K562 (cell line): ENCODE measurements at regions not wholly inside any gene's neighbourhood (a gene's known extent, or its start where the extent isn't known, plus 50 kb on each side); places are given as distances from the start of the nearest gene placed in this dataset.

Experiments
- ATAC-seq: fragments of 200-7000 bp; cut with Tn5 transposase; 3 replicates; pipeline ENCODE4 v1.9.1; 2020; ENCODE audit warnings: moderate library complexity
- BruUV-seq: library from RNA; stranded (reverse); fragments of 400-500 nt; replicated peaks from 2 replicates; lab custom pipeline; 2021; lab: Mats Ljungman, UMichigan
- CTCF ChIA-PET: fragments of 300-600 bp; formaldehyde crosslinking; extraction: SDS; loops from one replicate; lab custom pipeline; 2021; ENCODE audit warnings: low intra/inter-chr PET ratio; lab: Yijun Ruan, JAX
- POLR2A ChIA-PET: fragments of 300-600, 350-650 bp; sonication (Branson Sonifier 250); formaldehyde crosslinking; extraction: SDS; loops from one replicate; lab custom pipeline; 2021; ENCODE audit warnings: antibody characterized with exemption, inconsistent platforms; lab: Yijun Ruan, JAX
- DNase-seq, 4 experiments: peaks; one replicate each; pipeline versions ENCODE4 v3.0.0 to v3.0.0-alpha.2; 2011 to 2018; ENCODE audit warnings: low spot score in 3 of 4, mixed read lengths in 3 of 4; ENCODE audit errors: extremely low read depth in 1 of 4
- FAIRE-seq: peaks from 2 replicates; lab custom pipeline; 2011; peaks lifted over from hg19 to GRCh38; lab: Jason Lieb, UNC
- H2AFZ ChIP-seq: 2 replicates; pipeline ENCODE4 v1.6.0; 2011; ENCODE audit warnings: low read depth, low read length, control low read depth, inconsistent platforms
- H3K27ac ChIP-seq: fragments of 200-600 bp; 3 replicates; pipeline ENCODE4 v1.8.0; 2011; ENCODE audit warnings: low read depth, mild to moderate bottlenecking, control low read depth, inconsistent platforms, low read length, moderate library complexity, mixed read lengths; ENCODE audit errors: extremely low read depth
- H3K27me3 ChIP-seq, 2 experiments: fragments of 300-600 bp in 1 of 2; 2 replicates in 1 of 2; 3 replicates in 1 of 2; pipeline versions ENCODE4 v1.6.0 to v1.8.0; 2011; ENCODE audit warnings: inconsistent platforms in 2 of 2, low read length in 2 of 2, mild to moderate bottlenecking in 1 of 2, mixed read lengths in 1 of 2, moderate library complexity in 1 of 2; ENCODE audit not compliant: control insufficient read depth in 2 of 2, insufficient read depth in 2 of 2
- H3K36me3 ChIP-seq: fragments of 300-600 bp; 3 replicates; pipeline ENCODE4 v1.8.0; 2011; ENCODE audit warnings: mild to moderate bottlenecking, low read length, inconsistent platforms; ENCODE audit not compliant: control insufficient read depth, insufficient read depth
- H3K4me1 ChIP-seq, 2 experiments: fragments of 200-600 bp in 1 of 2; replicated peaks in 1 of 2; 2 replicates in 1 of 2; 3 replicates in 1 of 2; pipeline versions ENCODE4 v1.5.1 to v1.8.0; 2011; ENCODE audit warnings: inconsistent platforms in 2 of 2, low read length in 2 of 2, mild to moderate bottlenecking in 1 of 2, mixed read lengths in 1 of 2, moderate library complexity in 1 of 2; ENCODE audit not compliant: control insufficient read depth in 2 of 2, insufficient read depth in 2 of 2
- H3K4me2 ChIP-seq: 2 replicates; pipeline ENCODE4 v1.6.1; 2011; ENCODE audit warnings: low read length, control low read depth, inconsistent platforms, mixed read lengths; ENCODE audit not compliant: insufficient read depth
- H3K4me3 ChIP-seq: fragments of 200-600 bp; sonication (generic), shearing (Covaris generic); 2 replicates; pipeline ENCODE4 v1.5.1; 2016; ENCODE audit warnings: control low read depth, inconsistent platforms
- H3K79me2 ChIP-seq: fragments of 200-600 bp; 3 replicates; pipeline ENCODE4 v1.8.0; 2011; ENCODE audit warnings: low read length, inconsistent platforms; ENCODE audit not compliant: control insufficient read depth, insufficient read depth
- H3K9ac ChIP-seq, 2 experiments: 2 replicates each; pipeline versions ENCODE4 v1.6.0 to v1.6.1; 2011; ENCODE audit warnings: low read depth in 2 of 2, low read length in 2 of 2, control low read depth in 1 of 2, inconsistent platforms in 1 of 2, mild to moderate bottlenecking in 1 of 2, mixed read lengths in 1 of 2; ENCODE audit not compliant: insufficient read depth in 1 of 2
- H3K9me1 ChIP-seq: one replicate; pipeline ENCODE4 v1.6.0; 2011; ENCODE audit warnings: inconsistent platforms, mild to moderate bottlenecking, low read length, moderate library complexity; ENCODE audit not compliant: control insufficient read depth, insufficient read depth
- H3K9me3 ChIP-seq: replicated peaks from 2 replicates; pipeline ENCODE4 v1.5.1; 2011; ENCODE audit warnings: low read depth, low read length, inconsistent platforms; ENCODE audit not compliant: control insufficient read depth, insufficient read depth
- H4K20me1 ChIP-seq: replicated peaks from 2 replicates; pipeline ENCODE4 v1.6.1; 2011; ENCODE audit warnings: low read length, inconsistent platforms, mixed read lengths; ENCODE audit not compliant: control insufficient read depth, insufficient read depth
- CBFA2T2 ChIP-seq: fragments of 450-650 bp; conservative IDR thresholded peaks from 2 replicates; pipeline ENCODE4 v1.6.1; 2017; ENCODE audit warnings: mild to moderate bottlenecking
- CCAR2 ChIP-seq: fragments of 200-400 bp; formaldehyde crosslinking; IDR thresholded peaks from 2 replicates; pipeline ENCODE4 v1.6.1; 2017; ENCODE audit warnings: mild to moderate bottlenecking, low read depth, low read length
- CREBBP ChIP-seq: IDR thresholded peaks from one replicate; pipeline ENCODE4 v1.6.1; 2012; ENCODE audit warnings: low read depth, mild to moderate bottlenecking, control low read depth, inconsistent platforms, low read length
- ELF2 ChIP-seq: fragments of 250-450 bp; sonication (Bioruptor Pico); IDR thresholded peaks from 2 replicates; pipeline ENCODE4 v1.5.0; 2021; ENCODE audit warnings: mild to moderate bottlenecking
- RAD51 ChIP-seq: fragments of 450-650 bp; IDR thresholded peaks from 2 replicates; pipeline ENCODE4 v1.7.1; 2016; ENCODE audit warnings: low read depth, mild to moderate bottlenecking, borderline replicate concordance
- RBM34 ChIP-seq: fragments of 200-400 bp; formaldehyde crosslinking; IDR thresholded peaks from 2 replicates; pipeline ENCODE4 v1.6.1; 2018; ENCODE audit warnings: low read length, borderline replicate concordance; ENCODE audit not compliant: insufficient read depth
- SNRNP70 ChIP-seq: fragments of 200-400 bp; formaldehyde crosslinking; optimal IDR thresholded peaks from 2 replicates; pipeline ENCODE3; 2017; ENCODE audit warnings: low read depth, low read length
- SREBF1 ChIP-seq: fragments of 150-350 bp; IDR thresholded peaks from 2 replicates; pipeline ENCODE4 v1.6.1; 2014; ENCODE audit warnings: antibody characterized with exemption, low read depth, low read length, borderline replicate concordance
- WGBS: fragments of 100-300 bp; shearing (Covaris generic); methylation state at CpG from one replicate; pipeline ENCODE4 v1.1.6; 2016; ENCODE audit warnings: low coverage, mixed read lengths; ENCODE audit not compliant: insufficient coverage; ENCODE audit errors: missing lambda C conversion rate; 5-methylcytosine and 5-hydroxymethylcytosine counted together
- in situ Hi-C: fragments of 300-500 bp; cut with MboI; formaldehyde crosslinking; loops from 4 replicates; pipeline ENCODE4 v1.15.0; 2018; ENCODE audit warnings: inconsistent platforms, mixed read lengths
- intact Hi-C: fragments of 100-400 bp; cut with micrococcal nuclease; formaldehyde crosslinking; loops from 2 replicates; pipeline ENCODE4 v1.14.2; 2022
- TF ChIP-seq, protein P1 (sequence below): fragments of 450-650 bp; formaldehyde crosslinking; IDR thresholded peaks from 2 replicates; pipeline ENCODE4 v1.4.0; 2020; ENCODE audit warnings: mild to moderate bottlenecking, mixed read lengths
- TF ChIP-seq, protein P2 (sequence below): fragments of 450-650 bp; IDR thresholded peaks from one replicate; pipeline ENCODE4 v1.6.1; 2018; ENCODE audit warnings: mild to moderate bottlenecking, moderate library complexity; ENCODE audit not compliant: partially characterized antibody
- TF ChIP-seq, protein P3 (sequence below): fragments of 250-450 bp; sonication (Bioruptor Pico); IDR thresholded peaks from 2 replicates; pipeline ENCODE4 v1.8.0; 2021; ENCODE audit warnings: mild to moderate bottlenecking, moderate library complexity

DNA sequence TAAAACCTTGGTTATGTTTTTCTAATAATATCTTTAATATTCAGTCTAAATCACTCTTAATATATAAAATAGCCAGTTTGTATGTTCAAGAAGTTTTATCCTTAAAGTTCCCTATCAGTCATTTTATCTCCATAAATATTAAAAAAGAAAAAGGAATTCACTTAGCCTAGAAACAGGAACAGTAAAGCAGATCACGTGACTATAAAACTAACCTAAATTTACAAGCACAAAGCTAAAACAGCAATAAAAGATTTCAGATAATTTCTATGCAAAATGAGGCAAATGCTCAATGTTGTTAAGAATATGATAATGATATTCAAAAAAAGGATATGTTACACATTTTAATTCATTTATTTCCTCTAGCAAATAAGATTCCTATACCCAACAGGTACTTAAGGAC, 57.1 kb upstream of the TNIP3 start:
- no peak for ATAC-seq
- TF ChIP-seq CBFA2T2 (0 out of 2 replicates have a peak, but pooled peaks have one; percentile 5), RAD51 (peak; percentile 62), CREBBP (no peak)
- TF ChIP-seq, protein P1, sequence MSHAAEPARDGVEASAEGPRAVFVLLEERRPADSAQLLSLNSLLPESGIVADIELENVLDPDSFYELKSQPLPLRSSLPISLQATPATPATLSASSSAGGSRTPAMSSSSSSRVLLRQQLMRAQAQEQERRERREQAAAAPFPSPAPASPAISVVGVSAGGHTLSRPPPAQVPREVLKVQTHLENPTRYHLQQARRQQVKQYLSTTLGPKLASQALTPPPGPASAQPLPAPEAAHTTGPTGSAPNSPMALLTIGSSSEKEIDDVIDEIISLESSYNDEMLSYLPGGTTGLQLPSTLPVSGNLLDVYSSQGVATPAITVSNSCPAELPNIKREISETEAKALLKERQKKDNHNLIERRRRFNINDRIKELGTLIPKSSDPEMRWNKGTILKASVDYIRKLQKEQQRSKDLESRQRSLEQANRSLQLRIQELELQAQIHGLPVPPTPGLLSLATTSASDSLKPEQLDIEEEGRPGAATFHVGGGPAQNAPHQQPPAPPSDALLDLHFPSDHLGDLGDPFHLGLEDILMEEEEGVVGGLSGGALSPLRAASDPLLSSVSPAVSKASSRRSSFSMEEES (CRISPR knock-in tag), result peak; percentile 78
- Histone ChIP-seq H3K9me3 (no peaks in the 10 kb centered on the region), H3K27me3 (no peaks in the 10 kb centered on the region), H3K4me3 (no peak overlapping the region), H3K4me1 (no peaks in the 10 kb centered on the region), H3K27ac (no peak overlapping the region), H3K36me3 (no peaks in the 10 kb centered on the region), H3K4me2 (no peak overlapping the region), H3K9me1 (no peaks in the 10 kb centered on the region), H2AFZ (no peak overlapping the region), H3K9ac (no peak overlapping the region), H3K79me2 (no peaks in the 10 kb centered on the region), H4K20me1 (no peaks in the 10 kb centered on the region)
- intact Hi-C loops, result no loop called here
- ChIA-PET CTCF (no interaction called here), POLR2A (no interaction called here)
- in situ Hi-C loops, result no loop called here
- BruUV-seq, result no TSS peak
- no peak for FAIRE-seq
- WGBS, result 0% methylated on average over 1 of the region's 1 CpG
- DNase-seq, result no peak

DNA sequence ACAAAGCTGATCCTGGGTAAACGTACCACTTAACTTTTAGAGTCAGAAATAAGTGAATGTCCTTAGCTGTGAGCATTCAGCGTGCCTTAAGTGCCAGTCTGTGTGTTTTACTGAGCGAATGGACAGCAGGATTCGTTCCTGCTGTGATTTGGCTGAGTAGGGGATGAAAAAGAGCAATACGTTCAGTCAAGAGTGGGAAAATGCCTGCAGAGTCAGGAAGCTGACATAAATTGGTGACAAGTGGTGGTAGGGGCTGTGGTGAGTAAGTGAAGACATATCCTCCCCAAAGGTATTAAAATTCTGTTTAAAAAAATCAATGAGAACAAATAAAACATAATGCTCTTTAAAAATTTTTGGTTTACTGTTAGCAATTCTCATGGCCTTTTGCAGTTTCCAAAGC, 56.6 kb upstream of the TNIP3 start:
- no peaks in the 10 kb centered on the region for H4K20me1 ChIP-seq
- in situ Hi-C loops (no loop called here), intact Hi-C loops (no loop called here)
- H3K36me3 ChIP-seq, result no peaks in the 10 kb centered on the region
- no peak overlapping the region for H3K4me3 ChIP-seq
- WGBS, result 1% methylated on average over 5 of the region's 5 CpGs
- no TSS peak for BruUV-seq
- H3K27ac ChIP-seq, result no peak overlapping the region
- H3K4me1 ChIP-seq, result no peaks in the 10 kb centered on the region
- H3K9me3 ChIP-seq, result no peaks in the 10 kb centered on the region
- DNase-seq (no peak), ATAC-seq (no peak), FAIRE-seq (no peak)
- CTCF ChIA-PET, result no interaction called here
- H3K79me2 ChIP-seq, result no peaks in the 10 kb centered on the region
- POLR2A ChIA-PET, result no interaction called here
- H3K4me2 ChIP-seq, result no peak overlapping the region
- no peaks in the 10 kb centered on the region for H3K27me3 ChIP-seq
- no peaks in the 10 kb centered on the region for H3K9me1 ChIP-seq
- H2AFZ ChIP-seq, result no peak overlapping the region
- no peak overlapping the region for H3K9ac ChIP-seq
- TF ChIP-seq, protein P2, sequence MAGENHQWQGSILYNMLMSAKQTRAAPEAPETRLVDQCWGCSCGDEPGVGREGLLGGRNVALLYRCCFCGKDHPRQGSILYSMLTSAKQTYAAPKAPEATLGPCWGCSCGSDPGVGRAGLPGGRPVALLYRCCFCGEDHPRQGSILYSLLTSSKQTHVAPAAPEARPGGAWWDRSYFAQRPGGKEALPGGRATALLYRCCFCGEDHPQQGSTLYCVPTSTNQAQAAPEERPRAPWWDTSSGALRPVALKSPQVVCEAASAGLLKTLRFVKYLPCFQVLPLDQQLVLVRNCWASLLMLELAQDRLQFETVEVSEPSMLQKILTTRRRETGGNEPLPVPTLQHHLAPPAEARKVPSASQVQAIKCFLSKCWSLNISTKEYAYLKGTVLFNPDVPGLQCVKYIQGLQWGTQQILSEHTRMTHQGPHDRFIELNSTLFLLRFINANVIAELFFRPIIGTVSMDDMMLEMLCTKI, result no peak
- TF ChIP-seq ELF2 (CRISPR knock-in tag) (no peak), RBM34 (no peak), CCAR2 (no peak), SREBF1 (no peak), SNRNP70 (no peak)
- TF ChIP-seq, protein P3, sequence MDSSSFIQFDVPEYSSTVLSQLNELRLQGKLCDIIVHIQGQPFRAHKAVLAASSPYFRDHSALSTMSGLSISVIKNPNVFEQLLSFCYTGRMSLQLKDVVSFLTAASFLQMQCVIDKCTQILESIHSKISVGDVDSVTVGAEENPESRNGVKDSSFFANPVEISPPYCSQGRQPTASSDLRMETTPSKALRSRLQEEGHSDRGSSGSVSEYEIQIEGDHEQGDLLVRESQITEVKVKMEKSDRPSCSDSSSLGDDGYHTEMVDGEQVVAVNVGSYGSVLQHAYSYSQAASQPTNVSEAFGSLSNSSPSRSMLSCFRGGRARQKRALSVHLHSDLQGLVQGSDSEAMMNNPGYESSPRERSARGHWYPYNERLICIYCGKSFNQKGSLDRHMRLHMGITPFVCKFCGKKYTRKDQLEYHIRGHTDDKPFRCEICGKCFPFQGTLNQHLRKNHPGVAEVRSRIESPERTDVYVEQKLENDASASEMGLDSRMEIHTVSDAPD, result no peak
